SK-N-SH treated with all-trans-retinoic acid at 6 μM for 48 hours (cell line): ENCODE measurements at regions not wholly inside any gene's neighbourhood (a gene's known extent, or its start where the extent isn't known, plus 50 kb on each side); places are given as distances from the start of the nearest gene placed in this dataset.
"Not testable (repeated sequence)": the region's sequence is repeated elsewhere in the genome, so short reads cannot be mapped to it uniquely, and the experiment has no call there.

Source experiments
- ATAC-seq: fragments of 200-7000 bp; cut with Tn5 transposase; 3 replicates; pipeline ENCODE4 v1.9.1; 2020; ENCODE audit warnings: mild to moderate bottlenecking, moderate library complexity
- BACH2 ChIP-seq: fragments of 250-450 bp; sonication (Bioruptor Pico); IDR thresholded peaks from 2 replicates; pipeline ENCODE4 v1.9.0; 2021; ENCODE audit warnings: mild to moderate bottlenecking, borderline replicate concordance
- ESRRG ChIP-seq: fragments of 250-450 bp; sonication (Bioruptor Pico); IDR thresholded peaks from 2 replicates; pipeline ENCODE4 v1.6.1; 2021; ENCODE audit warnings: mild to moderate bottlenecking
- GLIS3 ChIP-seq: fragments of 250-450 bp; sonication (Bioruptor Pico); IDR thresholded peaks from 2 replicates; pipeline ENCODE4 v1.5.0; 2020; ENCODE audit warnings: mild to moderate bottlenecking, moderate library complexity
- OSR1 ChIP-seq: fragments of 250-450 bp; sonication (Bioruptor Pico); IDR thresholded peaks from 2 replicates; pipeline ENCODE4 v1.8.0; 2022; ENCODE audit warnings: moderate library complexity, mild to moderate bottlenecking, inconsistent platforms
- PPARA ChIP-seq: fragments of 250-450 bp; sonication (Bioruptor Pico); IDR thresholded peaks from 2 replicates; pipeline ENCODE4 v1.5.0; 2020; ENCODE audit warnings: mild to moderate bottlenecking, borderline replicate concordance
- TCF4 ChIP-seq: fragments of 250-450 bp; sonication (Bioruptor Pico); IDR thresholded peaks from 2 replicates; pipeline ENCODE4 v1.8.0; 2021; ENCODE audit warnings: mild to moderate bottlenecking, moderate library complexity, borderline replicate concordance
- TOX ChIP-seq: fragments of 250-450 bp; sonication (Bioruptor Pico); IDR thresholded peaks from 2 replicates; pipeline ENCODE4 v1.8.0; 2021; ENCODE audit warnings: mild to moderate bottlenecking, moderate library complexity, borderline replicate concordance
- ZC3H10 ChIP-seq: fragments of 250-450 bp; sonication (Bioruptor Pico); IDR thresholded peaks from 2 replicates; pipeline ENCODE4 v1.5.1; 2021; ENCODE audit warnings: mild to moderate bottlenecking, moderate library complexity
- ZFP3 ChIP-seq: fragments of 250-450 bp; sonication (Bioruptor Pico); IDR thresholded peaks from 2 replicates; pipeline ENCODE4 v1.5.0; 2020; ENCODE audit warnings: mild to moderate bottlenecking, moderate library complexity
- ZFP30 ChIP-seq: fragments of 450-650 bp; formaldehyde crosslinking; IDR thresholded peaks from 2 replicates; pipeline ENCODE4 v1.5.0; 2022; ENCODE audit warnings: mild to moderate bottlenecking, moderate library complexity
- ZNF70 ChIP-seq: fragments of 450-650 bp; formaldehyde crosslinking; IDR thresholded peaks from 2 replicates; pipeline ENCODE4 v1.5.0; 2020; ENCODE audit warnings: mild to moderate bottlenecking, moderate library complexity
- ZNF8 ChIP-seq: fragments of 450-650 bp; formaldehyde crosslinking; IDR thresholded peaks from 2 replicates; pipeline ENCODE4 v1.5.0; 2020; ENCODE audit warnings: mild to moderate bottlenecking, moderate library complexity
- TF ChIP-seq, protein P1 (sequence below): fragments of 250-450 bp; sonication (Bioruptor Pico); IDR thresholded peaks from 2 replicates; pipeline ENCODE4 v1.5.1; 2021; ENCODE audit warnings: mild to moderate bottlenecking, moderate library complexity
- TF ChIP-seq, protein P2 (sequence below): fragments of 250-450 bp; sonication (Bioruptor Pico); IDR thresholded peaks from 2 replicates; pipeline ENCODE4 v1.5.0; 2020; ENCODE audit warnings: mild to moderate bottlenecking, moderate library complexity
- TF ChIP-seq, protein P3 (sequence below): fragments of 250-450 bp; sonication (Bioruptor Pico); IDR thresholded peaks from 2 replicates; pipeline ENCODE4 v1.5.1; 2020; ENCODE audit warnings: low read depth, mild to moderate bottlenecking, moderate library complexity

DNA sequence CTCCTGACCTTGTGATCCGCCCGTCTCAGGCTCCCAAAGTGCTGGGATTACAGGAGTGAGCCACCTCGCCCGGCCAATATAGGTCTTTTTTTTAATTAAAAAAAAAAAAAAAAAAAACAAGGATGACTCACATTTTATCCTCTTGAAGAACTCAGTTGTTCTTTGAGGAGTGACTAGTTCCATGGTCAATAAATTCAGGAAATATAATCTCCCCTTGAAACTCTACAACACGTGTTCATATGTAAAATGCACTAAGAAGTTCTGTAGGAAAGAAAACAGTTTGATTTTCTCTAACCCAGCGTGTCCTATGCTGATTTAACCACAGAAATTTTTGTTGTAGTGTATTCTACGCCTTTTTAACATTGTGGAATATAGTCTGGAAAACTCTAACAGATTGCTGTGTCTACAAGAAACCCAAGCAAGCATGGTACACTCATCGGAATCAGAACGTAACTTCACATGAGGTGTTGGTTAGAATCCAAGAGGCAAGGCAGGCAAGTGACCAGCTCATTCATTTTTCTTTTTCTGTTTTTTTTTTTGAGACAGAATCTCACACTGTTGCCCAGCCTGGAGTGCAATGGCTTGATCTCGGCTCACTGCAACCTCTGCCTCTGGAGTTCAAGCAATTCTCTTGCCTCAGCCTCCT, 79.0 kb upstream of the ZNF217 start (continued):
- no peak for TF ChIP-seq ZNF70 (CRISPR knock-in tag)
- TF ChIP-seq, protein P1, sequence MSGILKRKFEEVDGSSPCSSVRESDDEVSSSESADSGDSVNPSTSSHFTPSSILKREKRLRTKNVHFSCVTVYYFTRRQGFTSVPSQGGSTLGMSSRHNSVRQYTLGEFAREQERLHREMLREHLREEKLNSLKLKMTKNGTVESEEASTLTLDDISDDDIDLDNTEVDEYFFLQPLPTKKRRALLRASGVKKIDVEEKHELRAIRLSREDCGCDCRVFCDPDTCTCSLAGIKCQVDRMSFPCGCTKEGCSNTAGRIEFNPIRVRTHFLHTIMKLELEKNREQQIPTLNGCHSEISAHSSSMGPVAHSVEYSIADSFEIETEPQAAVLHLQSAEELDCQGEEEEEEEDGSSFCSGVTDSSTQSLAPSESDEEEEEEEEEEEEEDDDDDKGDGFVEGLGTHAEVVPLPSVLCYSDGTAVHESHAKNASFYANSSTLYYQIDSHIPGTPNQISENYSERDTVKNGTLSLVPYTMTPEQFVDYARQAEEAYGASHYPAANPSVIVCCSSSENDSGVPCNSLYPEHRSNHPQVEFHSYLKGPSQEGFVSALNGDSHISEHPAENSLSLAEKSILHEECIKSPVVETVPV, result no peak
- TF ChIP-seq BACH2 (CRISPR knock-in tag), result no peak
- TF ChIP-seq ZC3H10 (CRISPR knock-in tag), result no peak
- TF ChIP-seq, protein P2, sequence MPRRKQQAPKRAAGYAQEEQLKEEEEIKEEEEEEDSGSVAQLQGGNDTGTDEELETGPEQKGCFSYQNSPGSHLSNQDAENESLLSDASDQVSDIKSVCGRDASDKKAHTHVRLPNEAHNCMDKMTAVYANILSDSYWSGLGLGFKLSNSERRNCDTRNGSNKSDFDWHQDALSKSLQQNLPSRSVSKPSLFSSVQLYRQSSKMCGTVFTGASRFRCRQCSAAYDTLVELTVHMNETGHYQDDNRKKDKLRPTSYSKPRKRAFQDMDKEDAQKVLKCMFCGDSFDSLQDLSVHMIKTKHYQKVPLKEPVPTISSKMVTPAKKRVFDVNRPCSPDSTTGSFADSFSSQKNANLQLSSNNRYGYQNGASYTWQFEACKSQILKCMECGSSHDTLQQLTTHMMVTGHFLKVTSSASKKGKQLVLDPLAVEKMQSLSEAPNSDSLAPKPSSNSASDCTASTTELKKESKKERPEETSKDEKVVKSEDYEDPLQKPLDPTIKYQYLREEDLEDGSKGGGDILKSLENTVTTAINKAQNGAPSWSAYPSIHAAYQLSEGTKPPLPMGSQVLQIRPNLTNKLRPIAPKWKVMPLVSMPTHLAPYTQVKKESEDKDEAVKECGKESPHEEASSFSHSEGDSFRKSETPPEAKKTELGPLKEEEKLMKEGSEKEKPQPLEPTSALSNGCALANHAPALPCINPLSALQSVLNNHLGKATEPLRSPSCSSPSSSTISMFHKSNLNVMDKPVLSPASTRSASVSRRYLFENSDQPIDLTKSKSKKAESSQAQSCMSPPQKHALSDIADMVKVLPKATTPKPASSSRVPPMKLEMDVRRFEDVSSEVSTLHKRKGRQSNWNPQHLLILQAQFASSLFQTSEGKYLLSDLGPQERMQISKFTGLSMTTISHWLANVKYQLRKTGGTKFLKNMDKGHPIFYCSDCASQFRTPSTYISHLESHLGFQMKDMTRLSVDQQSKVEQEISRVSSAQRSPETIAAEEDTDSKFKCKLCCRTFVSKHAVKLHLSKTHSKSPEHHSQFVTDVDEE, result no peak
- TF ChIP-seq, all 23 proteins: peak for 0

DNA sequence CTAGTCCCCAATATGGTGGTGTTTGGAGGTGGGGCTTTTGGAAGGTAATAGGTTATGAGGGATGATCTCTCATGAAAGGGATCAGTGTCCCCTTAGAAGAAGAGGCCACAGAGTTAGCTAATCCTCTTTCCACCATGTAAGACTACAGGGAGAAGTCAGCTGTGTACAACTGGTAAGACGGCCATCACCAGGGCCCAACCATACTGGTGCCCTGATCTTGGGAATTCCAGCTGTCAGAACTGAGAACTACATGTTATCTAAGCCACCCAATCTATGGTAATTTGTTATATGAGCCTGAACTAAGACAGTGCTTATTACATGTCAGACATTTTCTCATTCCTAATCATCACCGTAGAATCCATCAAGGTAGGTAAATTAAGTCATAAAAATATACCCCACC, 77.7 kb upstream of the ZNF217 start:
- ATAC-seq, result no peak
- TF ChIP-seq BACH2 (CRISPR knock-in tag) (no peak), ZFP3 (CRISPR knock-in tag) (no peak), ZNF70 (CRISPR knock-in tag) (no peak), ESRRG (no peak), PPARA (CRISPR knock-in tag) (no peak), ZFP30 (no peak), GLIS3 (CRISPR knock-in tag) (no peak), TOX (no peak), OSR1 (CRISPR knock-in tag) (no peak), TCF4 (CRISPR knock-in tag) (no peak), ZNF8 (CRISPR knock-in tag) (no peak), ZC3H10 (CRISPR knock-in tag) (no peak)
- TF ChIP-seq, protein P1, result no peak

DNA sequence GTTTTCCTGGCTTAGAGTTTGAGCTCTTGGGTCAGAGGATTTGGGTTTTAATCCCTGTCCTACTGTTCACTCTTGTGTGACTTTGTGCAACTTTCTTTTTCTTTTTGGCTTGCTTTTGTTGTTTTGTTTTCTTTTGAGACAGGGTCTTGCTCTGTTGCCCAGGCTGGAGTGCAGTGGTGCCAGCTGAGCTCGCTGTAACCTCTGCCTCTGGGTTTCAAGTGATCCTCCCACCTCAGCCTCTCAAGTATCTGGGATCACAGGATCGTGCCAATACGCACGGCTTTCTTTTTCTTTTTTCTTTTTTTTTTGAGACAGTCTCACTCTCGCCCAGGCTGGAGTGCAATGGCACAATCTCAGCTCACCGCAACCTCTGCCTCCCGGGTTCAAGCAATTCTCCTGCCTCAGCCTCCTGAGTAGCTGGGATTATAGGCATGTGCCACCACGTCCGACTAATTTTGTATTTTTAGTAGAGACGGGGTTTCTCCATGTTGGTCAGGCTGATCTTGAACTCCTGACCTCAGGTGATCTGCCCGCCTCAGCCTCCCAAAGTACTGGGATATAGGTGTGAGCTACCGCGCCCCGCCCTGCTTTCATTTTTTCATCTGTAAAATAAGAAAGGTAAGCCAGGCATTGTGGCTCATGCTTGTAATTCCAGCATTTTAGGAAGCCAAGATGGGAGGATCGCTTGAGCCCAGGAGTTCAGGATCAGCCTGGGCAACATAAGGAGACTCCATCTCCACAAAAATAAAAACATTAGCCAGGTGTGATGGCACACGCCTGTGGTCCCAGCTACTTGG, 76.1 kb upstream of the ZNF217 start:
- not testable (repeated sequence) for ATAC-seq

DNA sequence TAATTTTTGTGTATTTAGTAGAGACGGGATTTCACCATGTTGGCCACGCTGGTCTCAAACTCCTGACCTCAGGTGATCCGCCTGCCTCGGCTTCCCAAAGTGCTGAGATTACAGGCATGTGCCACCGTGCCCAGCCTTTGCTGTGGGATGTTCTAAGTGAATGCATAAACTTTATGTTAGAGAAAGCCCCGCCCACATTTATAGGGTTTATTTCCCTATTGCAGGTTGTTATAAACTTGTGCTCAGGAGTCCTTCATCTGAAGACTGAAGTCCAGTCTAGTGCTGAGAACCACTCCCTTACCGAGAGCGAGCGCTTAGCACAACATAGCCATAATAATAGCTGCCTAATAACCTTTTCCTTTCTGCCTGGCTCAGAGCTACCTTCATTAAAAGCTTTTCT, 75.4 kb upstream of the ZNF217 start:
- ATAC-seq, result no peak

More for the DNA sequence above, 75.4 kb upstream of the ZNF217 start:
- TF ChIP-seq, protein P2, result no peak
- no peak for TF ChIP-seq ZFP3 (CRISPR knock-in tag)
- no peak for TF ChIP-seq GLIS3 (CRISPR knock-in tag)
- TF ChIP-seq, protein P3, sequence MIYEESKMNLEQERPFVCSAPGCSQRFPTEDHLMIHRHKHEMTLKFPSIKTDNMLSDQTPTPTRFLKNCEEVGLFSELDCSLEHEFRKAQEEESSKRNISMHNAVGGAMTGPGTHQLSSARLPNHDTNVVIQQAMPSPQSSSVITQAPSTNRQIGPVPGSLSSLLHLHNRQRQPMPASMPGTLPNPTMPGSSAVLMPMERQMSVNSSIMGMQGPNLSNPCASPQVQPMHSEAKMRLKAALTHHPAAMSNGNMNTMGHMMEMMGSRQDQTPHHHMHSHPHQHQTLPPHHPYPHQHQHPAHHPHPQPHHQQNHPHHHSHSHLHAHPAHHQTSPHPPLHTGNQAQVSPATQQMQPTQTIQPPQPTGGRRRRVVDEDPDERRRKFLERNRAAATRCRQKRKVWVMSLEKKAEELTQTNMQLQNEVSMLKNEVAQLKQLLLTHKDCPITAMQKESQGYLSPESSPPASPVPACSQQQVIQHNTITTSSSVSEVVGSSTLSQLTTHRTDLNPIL (CRISPR knock-in tag), result no peak
